Mesothelial cell of epicardium (in vitro differentiated cells): ENCODE measurements at regions not wholly inside any gene's neighbourhood (a gene's known extent, or its start where the extent isn't known, plus 50 kb on each side); places are given as distances from the start of the nearest gene placed in this dataset.
"Not testable (repeated sequence)": the region's sequence is repeated elsewhere in the genome, so short reads cannot be mapped to it uniquely, and the experiment has no call there.

Source experiments
- DNase-seq, 2 experiments: peaks; one replicate each; pipeline ENCODE4 v3.0.0; 2021; ENCODE audit warnings: low spot score in 2 of 2; ENCODE audit not compliant: unreplicated experiment in 2 of 2
- H3K27ac Mint-ChIP-seq: 2 replicates; pipeline ENCODE4 v1.8.0; 2021; ENCODE audit warnings: mixed read lengths
- H3K27me3 Mint-ChIP-seq: 2 replicates; pipeline ENCODE4 v1.8.0; 2021; ENCODE audit warnings: low read depth, mixed read lengths
- H3K36me3 Mint-ChIP-seq: 2 replicates; pipeline ENCODE4 v1.8.0; 2021; ENCODE audit warnings: mixed read lengths
- H3K4me1 Mint-ChIP-seq: 2 replicates; pipeline ENCODE4 v1.8.0; 2021; ENCODE audit warnings: mixed read lengths
- H3K4me3 Mint-ChIP-seq: 2 replicates; pipeline ENCODE4 v1.8.0; 2021; ENCODE audit warnings: mild to moderate bottlenecking, moderate library complexity, mixed read lengths
- H3K9me3 Mint-ChIP-seq: 2 replicates; pipeline ENCODE4 v1.8.0; 2021; ENCODE audit warnings: mixed read lengths
- TF ChIP-seq, protein P1 (sequence below): fragments of 200-600 bp; sonication (generic); IDR thresholded peaks from one replicate; pipeline ENCODE4 v1.5.0; 2021; ENCODE audit warnings: antibody characterized with exemption; ENCODE audit not compliant: unreplicated experiment

DNA sequence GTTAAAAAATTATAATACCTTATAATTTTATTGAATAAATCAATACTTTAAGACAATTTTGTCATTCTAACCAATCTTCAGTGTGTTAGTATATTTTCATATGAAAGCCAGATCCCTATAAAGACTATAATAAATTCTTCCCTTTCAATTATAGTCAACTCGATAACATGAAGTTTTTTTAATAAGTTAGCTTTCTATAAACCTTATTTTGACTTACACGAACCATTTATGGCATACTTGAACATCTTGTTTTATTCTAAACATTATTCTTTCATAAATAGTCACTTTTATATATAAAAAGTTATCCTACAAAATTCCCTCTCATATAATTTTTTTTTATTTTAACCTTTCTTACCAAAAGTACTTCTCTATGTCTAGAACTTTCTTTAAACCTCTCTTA, 1002.3 kb downstream of the TMEM121 start:
- H3K9me3 Mint-ChIP-seq: peaks cover 60% of the 10 kb centered on the region
- H3K27me3 Mint-ChIP-seq: no peaks in the 10 kb centered on the region
- no peak overlapping the region for H3K4me3 Mint-ChIP-seq
- H3K27ac Mint-ChIP-seq: no peak overlapping the region
- no peak for DNase-seq
- H3K36me3 Mint-ChIP-seq: peaks cover 2% of the 10 kb centered on the region
- TF ChIP-seq, protein P1, sequence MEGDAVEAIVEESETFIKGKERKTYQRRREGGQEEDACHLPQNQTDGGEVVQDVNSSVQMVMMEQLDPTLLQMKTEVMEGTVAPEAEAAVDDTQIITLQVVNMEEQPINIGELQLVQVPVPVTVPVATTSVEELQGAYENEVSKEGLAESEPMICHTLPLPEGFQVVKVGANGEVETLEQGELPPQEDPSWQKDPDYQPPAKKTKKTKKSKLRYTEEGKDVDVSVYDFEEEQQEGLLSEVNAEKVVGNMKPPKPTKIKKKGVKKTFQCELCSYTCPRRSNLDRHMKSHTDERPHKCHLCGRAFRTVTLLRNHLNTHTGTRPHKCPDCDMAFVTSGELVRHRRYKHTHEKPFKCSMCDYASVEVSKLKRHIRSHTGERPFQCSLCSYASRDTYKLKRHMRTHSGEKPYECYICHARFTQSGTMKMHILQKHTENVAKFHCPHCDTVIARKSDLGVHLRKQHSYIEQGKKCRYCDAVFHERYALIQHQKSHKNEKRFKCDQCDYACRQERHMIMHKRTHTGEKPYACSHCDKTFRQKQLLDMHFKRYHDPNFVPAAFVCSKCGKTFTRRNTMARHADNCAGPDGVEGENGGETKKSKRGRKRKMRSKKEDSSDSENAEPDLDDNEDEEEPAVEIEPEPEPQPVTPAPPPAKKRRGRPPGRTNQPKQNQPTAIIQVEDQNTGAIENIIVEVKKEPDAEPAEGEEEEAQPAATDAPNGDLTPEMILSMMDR: no peak
- no peaks in the 10 kb centered on the region for H3K4me1 Mint-ChIP-seq

DNA sequence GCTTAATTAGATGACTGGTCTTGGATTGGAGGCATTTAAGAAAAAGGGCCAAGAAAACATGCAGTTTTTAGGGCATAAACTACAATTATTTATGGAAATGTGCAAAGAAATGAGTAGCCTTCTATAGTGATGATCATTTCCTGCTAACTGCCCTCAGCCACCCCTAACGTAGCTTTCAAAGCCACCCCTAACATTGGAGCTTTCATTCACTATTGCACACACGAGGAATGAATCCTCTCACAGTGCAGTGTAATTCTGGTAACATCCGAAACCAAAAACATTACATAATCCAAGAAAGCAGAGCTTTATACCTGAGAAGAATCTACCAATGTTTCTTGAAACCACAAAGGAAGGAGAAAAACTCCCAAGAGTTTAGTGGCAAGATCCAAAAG, 1003.6 kb downstream of the TMEM121 start:
- Mint-ChIP-seq H3K4me3 (no peak overlapping the region), H3K9me3 (peaks cover 53% of the 10 kb centered on the region), H3K4me1 (no peaks in the 10 kb centered on the region), H3K27ac (no peak overlapping the region), H3K36me3 (peaks cover 2% of the 10 kb centered on the region), H3K27me3 (no peaks in the 10 kb centered on the region)
- no peak for DNase-seq
- TF ChIP-seq, protein P1: no peak

DNA sequence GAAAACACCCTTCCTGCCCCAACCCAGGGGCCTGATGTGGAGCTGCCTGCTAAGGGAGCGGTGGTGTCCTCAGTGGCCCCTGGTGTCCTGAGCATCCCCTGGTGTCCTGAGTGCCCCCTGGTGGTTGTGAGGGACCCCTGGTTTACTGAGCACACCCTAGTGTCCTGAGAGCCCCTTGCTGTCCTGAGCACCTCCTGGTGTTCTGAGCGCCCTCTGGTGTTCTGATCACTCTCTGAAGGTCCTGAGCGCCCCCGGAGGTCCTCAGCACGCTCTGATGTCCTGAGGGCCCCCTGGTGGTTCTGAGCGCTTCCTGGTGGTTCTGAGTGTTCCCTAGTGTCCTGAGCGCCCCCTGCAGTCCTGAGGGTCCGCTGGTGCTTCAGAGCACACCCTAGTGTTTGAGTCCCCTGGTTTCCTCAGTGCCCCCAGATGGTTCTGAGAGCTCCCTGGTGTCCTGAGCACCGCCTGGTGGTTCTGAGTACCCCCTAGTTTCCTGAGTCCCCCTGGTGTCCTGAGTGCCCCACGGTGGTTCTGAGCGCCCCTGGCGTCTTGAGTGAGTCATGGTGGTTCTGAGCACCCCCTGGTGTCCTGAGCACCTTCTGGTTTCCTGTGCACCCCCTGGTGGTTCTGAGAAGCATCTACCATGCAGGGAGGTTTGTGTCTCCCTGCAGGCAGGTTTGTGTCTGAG, 1004.2 kb downstream of the TMEM121 start:
- no peak for DNase-seq
- TF ChIP-seq, protein P1: no peak
- Mint-ChIP-seq H3K9me3 (peaks cover 55% of the 10 kb centered on the region), H3K36me3 (peaks cover 2% of the 10 kb centered on the region), H3K4me1 (no peaks in the 10 kb centered on the region), H3K4me3 (no peak overlapping the region), H3K27ac (no peak overlapping the region), H3K27me3 (no peaks in the 10 kb centered on the region)

DNA sequence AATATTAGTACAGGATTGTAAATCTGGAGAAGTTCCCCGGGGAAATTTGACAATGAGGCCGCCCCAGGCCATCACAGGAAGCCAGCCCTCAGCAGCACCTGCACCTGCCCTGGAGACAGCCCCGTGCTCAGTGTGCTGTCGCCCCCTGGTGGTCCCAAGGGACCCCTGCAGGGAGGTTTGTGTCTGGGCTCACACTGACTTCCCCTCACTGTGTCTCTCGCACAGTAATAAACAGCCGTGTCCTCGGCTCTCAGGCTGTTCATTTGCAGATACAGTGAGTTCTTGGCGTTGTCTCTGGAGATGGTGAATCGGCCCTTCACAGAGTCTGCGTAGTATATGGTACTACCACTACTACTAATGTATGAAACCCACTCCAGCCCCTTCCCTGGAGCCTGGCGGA, 1011.2 kb downstream of the TMEM121 start:
- not testable (repeated sequence) for DNase-seq, H3K27me3 Mint-ChIP-seq, H3K36me3 Mint-ChIP-seq, H3K27ac Mint-ChIP-seq, H3K4me1 Mint-ChIP-seq, H3K4me3 Mint-ChIP-seq
- H3K9me3 Mint-ChIP-seq: peaks cover 64% of the 10 kb centered on the region

DNA sequence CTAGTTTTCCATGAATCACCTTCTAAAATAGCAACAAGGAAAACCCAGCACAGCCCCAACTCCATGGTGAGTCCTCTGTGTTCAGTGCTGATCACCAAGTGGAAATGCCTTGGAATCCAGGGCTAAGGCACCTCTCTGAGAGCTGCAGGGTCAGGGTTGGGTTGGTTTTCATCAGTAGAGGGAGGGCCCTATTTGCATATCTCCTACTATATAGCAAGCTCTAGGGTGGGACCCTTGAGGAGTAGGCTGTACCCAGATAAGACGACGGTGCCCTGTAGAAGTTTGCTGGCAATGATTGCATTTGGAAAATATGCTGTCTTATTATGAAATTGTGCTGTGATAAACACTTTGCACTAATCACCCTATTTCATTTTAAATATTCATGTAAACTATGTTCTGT, 1011.8 kb downstream of the TMEM121 start:
- TF ChIP-seq, protein P1: no peak
- H3K36me3 Mint-ChIP-seq: no peaks in the 10 kb centered on the region
- H3K27me3 Mint-ChIP-seq: no peaks in the 10 kb centered on the region
- no peak for DNase-seq
- no peak overlapping the region for H3K27ac Mint-ChIP-seq
- H3K9me3 Mint-ChIP-seq: peaks cover 67% of the 10 kb centered on the region
- no peak overlapping the region for H3K4me3 Mint-ChIP-seq
- H3K4me1 Mint-ChIP-seq: no peaks in the 10 kb centered on the region

DNA sequence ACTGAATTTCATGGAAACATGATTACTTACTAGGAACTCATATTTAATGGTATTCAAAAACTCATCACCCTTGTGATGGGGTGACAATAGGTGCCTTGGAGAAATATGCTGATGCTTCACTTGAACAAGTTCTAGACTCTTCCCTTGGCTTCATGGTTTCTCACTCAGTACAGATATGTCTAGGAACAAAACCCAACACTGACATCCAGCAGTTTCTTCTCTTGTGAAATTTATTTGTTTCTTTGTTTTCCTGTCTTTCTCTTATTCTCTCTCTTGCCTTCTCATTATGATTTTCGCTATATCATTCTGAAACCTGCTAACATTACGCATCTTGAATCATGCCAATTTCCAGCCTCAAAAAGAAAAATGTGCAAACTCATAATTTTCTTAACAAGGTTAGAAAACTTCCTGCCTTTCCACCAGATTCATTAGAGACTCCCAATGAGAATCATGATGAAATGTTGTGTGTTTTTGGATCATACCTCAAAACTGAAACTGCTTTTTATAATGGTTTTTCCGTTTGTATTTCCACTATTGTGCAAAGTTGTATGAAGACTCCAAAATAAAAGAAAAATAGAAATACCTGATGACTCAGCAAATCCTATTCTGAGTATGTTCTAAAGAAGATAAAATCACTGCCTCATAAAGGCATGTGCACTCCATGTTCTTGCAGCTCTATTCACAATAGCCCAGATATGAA, 1021.5 kb downstream of the TMEM121 start:
- no peak overlapping the region for H3K27ac Mint-ChIP-seq
- no peak for DNase-seq
- peaks cover 4% of the 10 kb centered on the region for H3K36me3 Mint-ChIP-seq
- H3K9me3 Mint-ChIP-seq: peaks cover 68% of the 10 kb centered on the region
- TF ChIP-seq, protein P1: no peak
- H3K27me3 Mint-ChIP-seq: no peaks in the 10 kb centered on the region
- no peak overlapping the region for H3K4me3 Mint-ChIP-seq
- no peaks in the 10 kb centered on the region for H3K4me1 Mint-ChIP-seq
